ENCODE measurements at regions not wholly inside any gene's neighbourhood (a gene's known extent, or its start where the extent isn't known, plus 50 kb on each side); places are given as distances from the start of the nearest gene placed in this dataset.
"Not testable (repeated sequence)": the region's sequence is repeated elsewhere in the genome, so short reads cannot be mapped to it uniquely, and the experiment has no call there.

DNA sequence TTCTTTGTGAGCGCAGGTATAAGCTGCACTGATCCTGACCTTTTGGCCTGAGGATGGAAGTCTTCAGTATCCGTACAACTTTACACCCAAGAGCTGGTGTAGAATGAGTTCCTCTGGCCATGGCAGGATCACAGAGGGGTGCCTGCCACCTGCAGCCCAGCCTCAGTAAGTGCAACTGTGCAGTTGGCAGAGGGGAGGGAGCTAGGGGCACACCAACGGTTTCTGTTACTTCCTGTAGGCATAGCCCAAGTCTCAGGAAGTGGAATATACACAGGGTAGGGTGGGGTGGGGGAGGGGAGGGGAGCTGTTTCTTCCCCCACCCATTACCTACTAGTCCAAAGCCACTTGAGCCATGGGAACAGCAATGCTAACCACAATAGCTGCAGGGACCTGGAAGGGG, 85.4 kb upstream of the GBA3 start:
- Histone ChIP-seq H3K36me3 (ENCODE audit: control insufficient read depth, insufficient read depth, low read length) (no peaks in the 10 kb centered on the region), H3K27me3 (ENCODE audit: control insufficient read depth, insufficient read depth, low read length) (no peaks in the 10 kb centered on the region), H3K4me3 (ENCODE audit: low read depth, low read length) (no peak overlapping the region)
- TF ChIP-seq, protein P1, sequence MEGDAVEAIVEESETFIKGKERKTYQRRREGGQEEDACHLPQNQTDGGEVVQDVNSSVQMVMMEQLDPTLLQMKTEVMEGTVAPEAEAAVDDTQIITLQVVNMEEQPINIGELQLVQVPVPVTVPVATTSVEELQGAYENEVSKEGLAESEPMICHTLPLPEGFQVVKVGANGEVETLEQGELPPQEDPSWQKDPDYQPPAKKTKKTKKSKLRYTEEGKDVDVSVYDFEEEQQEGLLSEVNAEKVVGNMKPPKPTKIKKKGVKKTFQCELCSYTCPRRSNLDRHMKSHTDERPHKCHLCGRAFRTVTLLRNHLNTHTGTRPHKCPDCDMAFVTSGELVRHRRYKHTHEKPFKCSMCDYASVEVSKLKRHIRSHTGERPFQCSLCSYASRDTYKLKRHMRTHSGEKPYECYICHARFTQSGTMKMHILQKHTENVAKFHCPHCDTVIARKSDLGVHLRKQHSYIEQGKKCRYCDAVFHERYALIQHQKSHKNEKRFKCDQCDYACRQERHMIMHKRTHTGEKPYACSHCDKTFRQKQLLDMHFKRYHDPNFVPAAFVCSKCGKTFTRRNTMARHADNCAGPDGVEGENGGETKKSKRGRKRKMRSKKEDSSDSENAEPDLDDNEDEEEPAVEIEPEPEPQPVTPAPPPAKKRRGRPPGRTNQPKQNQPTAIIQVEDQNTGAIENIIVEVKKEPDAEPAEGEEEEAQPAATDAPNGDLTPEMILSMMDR (IDR thresholded peaks at IDR 0.05; ENCODE audit: insufficient read depth, low read depth, low read length): peak; percentile 68
- ChIA-PET CTCF (interaction anchor here (0.6 to 3.1 kb wide), 4 partner anchors 13 to 818 kb away, joined by 3 to 33 read pairs (median 6); partner anchors contain the start of gene GBA3), POLR2A (no interaction called here)
- DNase-seq (ENCODE audit: low read depth): no peak

GRCh38 chr4:22609951-22610525, 82.7 kb upstream of the GBA3 start:
- POLR2A ChIA-PET; H3K36me3 ChIP-seq (ENCODE audit: control insufficient read depth, insufficient read depth, low read length); H3K4me3 ChIP-seq (ENCODE audit: low read depth, low read length); H3K27me3 ChIP-seq (ENCODE audit: control insufficient read depth, insufficient read depth, low read length): not testable (repeated sequence)
- peak; percentile 1 for DNase-seq (ENCODE audit: low read depth)
- CTCF ChIA-PET: interaction anchor here (1.5 kb wide), 1 partner anchor 201 kb away, joined by 6 read pairs; no protein-coding TSS in a partner anchor

DNA sequence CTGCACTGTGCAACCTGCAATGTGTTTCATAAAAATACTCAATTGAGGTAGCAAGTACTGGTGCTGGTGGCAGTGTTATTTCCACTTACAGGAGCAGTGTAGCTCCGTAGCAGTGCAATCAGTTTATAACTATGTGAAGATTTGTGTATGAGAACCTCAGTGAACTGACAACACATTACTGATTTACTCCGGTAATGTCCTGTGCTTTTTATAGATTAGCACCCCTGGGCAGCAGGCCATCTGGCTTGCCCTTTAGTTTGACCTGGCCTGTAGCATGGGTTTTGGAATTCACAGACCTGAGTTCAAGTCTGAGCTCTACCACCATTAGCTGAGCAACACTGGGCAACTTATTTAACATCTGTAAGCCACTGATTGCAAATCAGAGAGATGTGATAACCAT, 78.6 kb upstream of the GBA3 start:
- TF ChIP-seq, protein P1 (IDR thresholded peaks at IDR 0.05; ENCODE audit: insufficient read depth, low read depth, low read length): no peak
- Histone ChIP-seq H3K27me3 (ENCODE audit: control insufficient read depth, insufficient read depth, low read length) (no peaks in the 10 kb centered on the region), H3K4me3 (ENCODE audit: low read depth, low read length) (no peak overlapping the region), H3K36me3 (ENCODE audit: control insufficient read depth, insufficient read depth, low read length) (no peaks in the 10 kb centered on the region)
- ChIA-PET POLR2A (no interaction called here), CTCF (no interaction called here)
- DNase-seq (ENCODE audit: low read depth): no peak

- Histone ChIP-seq H3K4me3 (ENCODE audit: low read depth, low read length) (no peak overlapping the region), H3K36me3 (ENCODE audit: control insufficient read depth, insufficient read depth, low read length) (no peaks in the 10 kb centered on the region), H3K27me3 (ENCODE audit: control insufficient read depth, insufficient read depth, low read length) (no peaks in the 10 kb centered on the region)
- no peak for DNase-seq (ENCODE audit: low read depth)
- CTCF ChIA-PET: no interaction called here
- TF ChIP-seq, protein P1 (IDR thresholded peaks at IDR 0.05; ENCODE audit: insufficient read depth, low read depth, low read length): no peak
- POLR2A ChIA-PET: no interaction called here
Measured at GRCh38 chr4:22616516-22616915, 76.2 kb upstream of the GBA3 start.

DNA sequence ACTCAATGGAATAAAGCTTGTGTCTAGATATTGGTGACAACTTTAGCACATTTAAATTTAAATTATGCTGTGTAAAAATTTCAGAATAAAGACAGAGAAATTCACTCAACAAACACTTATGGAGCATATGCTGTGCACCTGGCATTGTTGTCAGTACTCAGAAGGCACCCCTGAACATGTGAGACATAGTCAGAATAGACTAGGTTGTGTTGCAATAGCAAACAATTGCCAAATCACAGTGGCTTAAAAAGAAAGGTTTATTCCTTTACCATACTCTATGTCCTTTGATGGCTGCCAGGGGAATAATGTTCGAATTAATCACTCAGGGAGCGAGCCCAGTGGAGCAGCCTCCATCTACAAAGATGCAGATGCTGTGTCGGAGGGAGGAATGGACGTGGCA, 72.6 kb upstream of the GBA3 start:
- CTCF ChIA-PET: interaction anchor here (0.9 kb wide), 1 partner anchor 13 kb away, joined by 3 read pairs; no protein-coding TSS in a partner anchor
- DNase-seq (ENCODE audit: low read depth); H3K27me3 ChIP-seq (ENCODE audit: control insufficient read depth, insufficient read depth, low read length); POLR2A ChIA-PET; H3K36me3 ChIP-seq (ENCODE audit: control insufficient read depth, insufficient read depth, low read length); H3K4me3 ChIP-seq (ENCODE audit: low read depth, low read length): not testable (repeated sequence)

GRCh38 chr4:22621970-22622369, 70.8 kb upstream of the GBA3 start:
- POLR2A ChIA-PET; H3K36me3 ChIP-seq (ENCODE audit: control insufficient read depth, insufficient read depth, low read length); CTCF ChIA-PET; H3K27me3 ChIP-seq (ENCODE audit: control insufficient read depth, insufficient read depth, low read length); DNase-seq (ENCODE audit: low read depth); H3K4me3 ChIP-seq (ENCODE audit: low read depth, low read length): not testable (repeated sequence)

DNA sequence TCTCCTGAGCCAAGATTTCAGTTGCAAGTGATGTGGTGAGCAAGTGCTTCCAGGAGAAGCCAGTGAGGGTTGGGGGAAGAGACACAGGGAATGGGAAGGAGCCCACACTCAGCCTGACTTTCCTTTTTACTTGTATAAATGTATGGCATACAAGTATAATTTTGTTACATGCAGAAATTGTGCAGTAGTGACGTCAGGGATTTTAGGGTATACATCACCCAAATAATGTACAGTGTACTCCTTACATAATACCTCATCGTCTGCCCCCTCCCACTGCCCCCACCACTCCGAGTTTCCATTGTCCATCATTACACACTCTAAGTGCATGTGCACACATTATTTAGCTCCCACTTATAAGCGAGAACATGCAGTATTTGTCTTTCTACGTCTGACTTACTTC, 68.7 kb upstream of the GBA3 start:
- POLR2A ChIA-PET; DNase-seq (ENCODE audit: low read depth); H3K27me3 ChIP-seq (ENCODE audit: control insufficient read depth, insufficient read depth, low read length); H3K36me3 ChIP-seq (ENCODE audit: control insufficient read depth, insufficient read depth, low read length); H3K4me3 ChIP-seq (ENCODE audit: low read depth, low read length); CTCF ChIA-PET: not testable (repeated sequence)

Data from BJ (cell line).